HepG2 (cell line): ENCODE measurements at regions not wholly inside any gene's neighbourhood (a gene's known extent, or its start where the extent isn't known, plus 50 kb on each side); places are given as distances from the start of the nearest gene placed in this dataset.

Experiments
- ATAC-seq: fragments of 200-7000 bp; cut with Tn5 transposase; 3 replicates; pipeline ENCODE4 v1.9.1; 2020; ENCODE audit warnings: mild to moderate bottlenecking, moderate library complexity
- BruUV-seq: library from RNA; stranded (reverse); fragments of 400-500 nt; replicated peaks from 2 replicates; lab custom pipeline; 2021; lab: Mats Ljungman, UMichigan
- CTCF ChIA-PET: fragments of 300-600 bp; formaldehyde crosslinking; extraction: SDS; loops from one replicate; lab custom pipeline; 2021; ENCODE audit warnings: low total read pairs, inconsistent platforms, low intra/inter-chr PET ratio; lab: Yijun Ruan, JAX
- POLR2A ChIA-PET: fragments of 350-600 bp; sonication (Branson Sonifier 250); formaldehyde crosslinking; loops from one replicate; lab custom pipeline; 2020; ENCODE audit warnings: antibody characterized with exemption, inconsistent platforms; lab: Yijun Ruan, JAX
- DNase-seq: peaks from one replicate; pipeline ENCODE4 v3.0.0-alpha.2; 2015; ENCODE audit warnings: low spot score
- FAIRE-seq: peaks from 3 replicates; lab custom pipeline; 2011; peaks lifted over from hg19 to GRCh38; lab: Jason Lieb, UNC
- H2AFZ ChIP-seq: one replicate; pipeline ENCODE4 v1.6.1; 2011; ENCODE audit warnings: low read length, inconsistent platforms
- H3K27ac ChIP-seq: fragments of 300-600 bp; 3 replicates; pipeline ENCODE4 v1.8.0; 2011; ENCODE audit warnings: mixed run types, mild to moderate bottlenecking, mixed read lengths, low read length, inconsistent platforms; ENCODE audit not compliant: insufficient read depth; ENCODE audit errors: extremely low read length
- H3K27me3 ChIP-seq, 2 experiments: fragments of 200-600 bp in 1 of 2; 2 replicates in 1 of 2; 3 replicates in 1 of 2; pipeline versions ENCODE4 v1.6.0 to v1.8.0; 2011; ENCODE audit warnings: low read length in 2 of 2, mild to moderate bottlenecking in 2 of 2, moderate library complexity in 2 of 2, inconsistent platforms in 1 of 2; ENCODE audit not compliant: insufficient read depth in 2 of 2, control insufficient read depth in 1 of 2
- H3K36me3 ChIP-seq, 2 experiments: fragments of 200-600 bp in 1 of 2; replicated peaks in 1 of 2; 2 replicates in 1 of 2; 3 replicates in 1 of 2; pipeline versions ENCODE4 v1.5.1 to v1.8.0; 2011; ENCODE audit warnings: low read length in 2 of 2, inconsistent platforms in 1 of 2; ENCODE audit not compliant: insufficient read depth in 2 of 2, control insufficient read depth in 1 of 2
- H3K4me1 ChIP-seq: 2 replicates; pipeline ENCODE4 v1.5.1; 2012; ENCODE audit warnings: low read length, inconsistent platforms; ENCODE audit not compliant: insufficient read depth
- H3K4me2 ChIP-seq: 2 replicates; pipeline ENCODE4 v1.6.0; 2011; ENCODE audit warnings: low read depth, low read length, inconsistent platforms
- H3K4me3 ChIP-seq, 3 experiments: fragments of 200-600 bp in 1 of 3; sonication (generic), shearing (Covaris generic) in 1 of 3; replicated peaks in 1 of 3; 2 replicates each; pipeline ENCODE4 v1.5.1; 2011 to 2016; ENCODE audit warnings: low read length in 3 of 3, inconsistent platforms in 2 of 3, low read depth in 2 of 3, mild to moderate bottlenecking in 2 of 3, control low read depth in 1 of 3, mixed read lengths in 1 of 3; ENCODE audit not compliant: insufficient read depth in 1 of 3
- H3K79me2 ChIP-seq: one replicate; pipeline ENCODE4 v1.6.1; 2011; ENCODE audit warnings: low read length, inconsistent platforms; ENCODE audit not compliant: insufficient read depth
- H3K9ac ChIP-seq: 2 replicates; pipeline ENCODE4 v1.6.0; 2011; ENCODE audit warnings: mild to moderate bottlenecking, low read depth, low read length, inconsistent platforms; ENCODE audit not compliant: insufficient read depth
- H3K9me3 ChIP-seq: 2 replicates; pipeline ENCODE4 v1.5.1; 2012; ENCODE audit warnings: mild to moderate bottlenecking, low read length
- H4K20me1 ChIP-seq: 2 replicates; pipeline ENCODE4 v1.6.0; 2011; ENCODE audit warnings: inconsistent platforms, mild to moderate bottlenecking, low read length, moderate library complexity; ENCODE audit not compliant: insufficient read depth
- ASH2L ChIP-seq: fragments of 300-600, 200-600 bp; sonication (generic); IDR thresholded peaks from 2 replicates; pipeline ENCODE4 v1.7.0; 2017; ENCODE audit warnings: low read depth, mild to moderate bottlenecking, moderate library complexity, mixed read lengths, low read length; ENCODE audit not compliant: insufficient read length
- GLI4 ChIP-seq: sonication (generic); formaldehyde crosslinking; IDR thresholded peaks from 2 replicates; pipeline ENCODE4 v1.5.1; 2020; ENCODE audit warnings: missing genetic modification reagents, mild to moderate bottlenecking, moderate library complexity, borderline replicate concordance
- HDAC6 ChIP-seq: fragments of 200-600 bp; sonication (generic); IDR thresholded peaks from 2 replicates; pipeline ENCODE4 v1.7.0; 2017; ENCODE audit warnings: mild to moderate bottlenecking, antibody characterized with exemption, low read length, low read depth
- MAFF ChIP-seq: IDR thresholded peaks from 2 replicates; pipeline ENCODE4 v1.6.1; 2011; ENCODE audit warnings: low read depth, low read length, improper control_type of control experiment
- NFYB ChIP-seq: sonication (generic); formaldehyde crosslinking; IDR thresholded peaks from 2 replicates; pipeline ENCODE4 v1.4.0; 2020; ENCODE audit warnings: missing genetic modification reagents
- RXRA ChIP-seq: sonication (generic); formaldehyde crosslinking; IDR thresholded peaks from 2 replicates; pipeline ENCODE4 v1.5.1; 2020; ENCODE audit warnings: missing genetic modification reagents
- SMC3 ChIP-seq: IDR thresholded peaks from 2 replicates; pipeline ENCODE4 v1.6.1; 2011; ENCODE audit warnings: low read length, improper control_type of control experiment
- SPEN ChIP-seq: sonication (generic); formaldehyde crosslinking; IDR thresholded peaks from 2 replicates; pipeline ENCODE4 v1.5.1; 2020; ENCODE audit warnings: low read depth, mild to moderate bottlenecking, missing genetic modification reagents
- ZNF124 ChIP-seq: sonication (generic); formaldehyde crosslinking; IDR thresholded peaks from 2 replicates; pipeline ENCODE4 v1.4.0; 2020; ENCODE audit warnings: missing genetic modification reagents
- ZNF136 ChIP-seq: sonication (generic); formaldehyde crosslinking; IDR thresholded peaks from 2 replicates; pipeline ENCODE4 v1.8.1; 2022; ENCODE audit warnings: low read depth, mild to moderate bottlenecking, moderate library complexity, missing genetic modification reagents
- ZNF564 ChIP-seq: sonication (generic); formaldehyde crosslinking; IDR thresholded peaks from 2 replicates; pipeline ENCODE4 v1.8.1; 2023; ENCODE audit warnings: mild to moderate bottlenecking, missing genetic modification reagents
- ZNF792 ChIP-seq: IDR thresholded peaks from 2 replicates; pipeline ENCODE4 v1.6.1; 2016
- WGBS: methylation state at CpG from one replicate; pipeline ENCODE4 v1.1.6; 2017; ENCODE audit warnings: low lambda C conversion rate; 5-methylcytosine and 5-hydroxymethylcytosine counted together
- in situ Hi-C: cut with HindIII; loops from 2 replicates; pipeline ENCODE4 v1.10.0; 2017; ENCODE audit warnings: low pct_unique_long_range_greater_than_20kb; ENCODE audit not compliant: extremely low pct_ligation_motif_present
- intact Hi-C: fragments of 100-400 bp; cut with micrococcal nuclease; formaldehyde crosslinking; loops from one replicate; pipeline ENCODE4 v1.10.0; 2022; ENCODE audit not compliant: unreplicated experiment
- TF ChIP-seq, protein P1 (sequence below): sonication (generic); formaldehyde crosslinking; IDR thresholded peaks from 2 replicates; pipeline ENCODE4 v1.4.0; 2020; ENCODE audit warnings: missing genetic modification reagents
- TF ChIP-seq, protein P2 (sequence below), 2 experiments: IDR thresholded peaks; 2 replicates each; pipeline ENCODE4 v1.6.1; 2011 to 2012; ENCODE audit warnings: low read length in 2 of 2, borderline replicate concordance in 1 of 2, low read depth in 1 of 2, mild to moderate bottlenecking in 1 of 2, moderate library complexity in 1 of 2

DNA sequence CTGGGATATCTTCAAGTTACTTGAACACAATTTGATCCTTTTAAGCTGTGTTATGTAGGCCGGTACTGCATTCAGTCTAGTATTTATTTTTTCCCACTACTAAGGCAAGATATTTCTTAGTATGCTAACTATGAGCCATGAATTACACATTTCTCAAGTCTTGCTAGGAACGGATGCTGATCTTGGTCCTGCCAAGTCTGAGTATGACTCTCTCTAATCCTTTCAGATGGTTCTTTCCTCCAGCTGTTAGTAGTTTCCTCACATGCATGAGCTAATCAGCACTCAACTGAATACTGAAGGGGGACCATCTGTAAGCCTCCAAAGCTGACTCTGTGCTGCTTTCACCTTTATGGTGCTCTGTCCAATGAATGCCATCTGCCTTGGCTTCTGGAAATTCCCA, 460.3 kb downstream of the KCTD12 start:
- ChIA-PET CTCF (no interaction called here), POLR2A (no interaction called here)
- in situ Hi-C loops (no loop called here), intact Hi-C loops (no loop called here)
- H3K79me2 ChIP-seq, result no peaks in the 10 kb centered on the region
- no peak for DNase-seq
- H3K4me1 ChIP-seq, result no peaks in the 10 kb centered on the region
- no peak overlapping the region for H3K4me2 ChIP-seq
- 5% methylated on average over 2 of the region's 2 CpGs for WGBS
- no peak overlapping the region for H3K9ac ChIP-seq
- no peaks in the 10 kb centered on the region for H3K9me3 ChIP-seq
- no peaks in the 10 kb centered on the region for H3K36me3 ChIP-seq
- no peak overlapping the region for H3K4me3 ChIP-seq
- TF ChIP-seq MAFF, result no peak
- TF ChIP-seq NFYB (CRISPR knock-in tag), result no peak
- TF ChIP-seq RXRA (CRISPR knock-in tag), result no peak
- no peak for TF ChIP-seq SPEN
- no peak for TF ChIP-seq ZNF124 (CRISPR knock-in tag)
- no peak for TF ChIP-seq SMC3
- no peak overlapping the region for H2AFZ ChIP-seq
- H3K27me3 ChIP-seq, result no peaks in the 10 kb centered on the region; a peak in 1 of 5 replicates
- no peaks in the 10 kb centered on the region for H4K20me1 ChIP-seq
- H3K27ac ChIP-seq, result no peak overlapping the region
- BruUV-seq, result no TSS peak
- no peak for ATAC-seq
- no peak for FAIRE-seq

DNA sequence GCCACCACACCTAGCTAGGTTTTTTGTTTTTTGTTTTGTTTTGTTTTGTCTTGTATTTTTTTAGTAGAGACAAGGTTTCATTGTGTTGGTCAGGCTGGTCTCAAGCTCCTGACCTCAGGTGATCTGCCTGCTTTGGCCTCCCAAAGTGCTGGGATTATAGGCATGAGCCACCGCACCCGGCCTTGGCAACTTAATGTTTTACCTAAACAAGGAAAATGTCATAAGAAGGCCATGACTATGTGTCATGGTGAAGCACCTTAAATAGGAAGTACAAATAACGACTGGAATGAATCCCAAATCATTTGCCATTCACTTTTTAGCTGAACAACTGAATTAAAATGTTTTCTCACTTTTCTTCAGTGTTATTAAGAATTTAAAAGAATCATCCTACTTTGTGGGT, 465.2 kb downstream of the KCTD12 start:
- intact Hi-C loops, result no loop called here
- Histone ChIP-seq H3K9ac (no peak overlapping the region), H4K20me1 (no peaks in the 10 kb centered on the region), H3K4me3 (no peak overlapping the region), H2AFZ (no peak overlapping the region), H3K27ac (no peak overlapping the region), H3K4me2 (no peak overlapping the region), H3K79me2 (no peaks in the 10 kb centered on the region), H3K27me3 (no peaks in the 10 kb centered on the region), H3K4me1 (no peaks in the 10 kb centered on the region), H3K9me3 (no peaks in the 10 kb centered on the region), H3K36me3 (no peaks in the 10 kb centered on the region)
- FAIRE-seq (no peak), DNase-seq (no peak), ATAC-seq (no peak)
- WGBS, result 30% methylated on average over 3 of the region's 3 CpGs
- POLR2A ChIA-PET, result no interaction called here
- CTCF ChIA-PET, result no interaction called here
- in situ Hi-C loops, result no loop called here
- no TSS peak for BruUV-seq
- TF ChIP-seq HDAC6, result no peak
- TF ChIP-seq ZNF136 (CRISPR knock-in tag), result no peak
- no peak for TF ChIP-seq ZNF564 (CRISPR knock-in tag)
- TF ChIP-seq GLI4, result no peak
- TF ChIP-seq, protein P1, sequence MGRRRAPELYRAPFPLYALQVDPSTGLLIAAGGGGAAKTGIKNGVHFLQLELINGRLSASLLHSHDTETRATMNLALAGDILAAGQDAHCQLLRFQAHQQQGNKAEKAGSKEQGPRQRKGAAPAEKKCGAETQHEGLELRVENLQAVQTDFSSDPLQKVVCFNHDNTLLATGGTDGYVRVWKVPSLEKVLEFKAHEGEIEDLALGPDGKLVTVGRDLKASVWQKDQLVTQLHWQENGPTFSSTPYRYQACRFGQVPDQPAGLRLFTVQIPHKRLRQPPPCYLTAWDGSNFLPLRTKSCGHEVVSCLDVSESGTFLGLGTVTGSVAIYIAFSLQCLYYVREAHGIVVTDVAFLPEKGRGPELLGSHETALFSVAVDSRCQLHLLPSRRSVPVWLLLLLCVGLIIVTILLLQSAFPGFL, result no peak
- no peak for TF ChIP-seq ZNF792 (CRISPR knock-in tag)
- TF ChIP-seq, protein P2, sequence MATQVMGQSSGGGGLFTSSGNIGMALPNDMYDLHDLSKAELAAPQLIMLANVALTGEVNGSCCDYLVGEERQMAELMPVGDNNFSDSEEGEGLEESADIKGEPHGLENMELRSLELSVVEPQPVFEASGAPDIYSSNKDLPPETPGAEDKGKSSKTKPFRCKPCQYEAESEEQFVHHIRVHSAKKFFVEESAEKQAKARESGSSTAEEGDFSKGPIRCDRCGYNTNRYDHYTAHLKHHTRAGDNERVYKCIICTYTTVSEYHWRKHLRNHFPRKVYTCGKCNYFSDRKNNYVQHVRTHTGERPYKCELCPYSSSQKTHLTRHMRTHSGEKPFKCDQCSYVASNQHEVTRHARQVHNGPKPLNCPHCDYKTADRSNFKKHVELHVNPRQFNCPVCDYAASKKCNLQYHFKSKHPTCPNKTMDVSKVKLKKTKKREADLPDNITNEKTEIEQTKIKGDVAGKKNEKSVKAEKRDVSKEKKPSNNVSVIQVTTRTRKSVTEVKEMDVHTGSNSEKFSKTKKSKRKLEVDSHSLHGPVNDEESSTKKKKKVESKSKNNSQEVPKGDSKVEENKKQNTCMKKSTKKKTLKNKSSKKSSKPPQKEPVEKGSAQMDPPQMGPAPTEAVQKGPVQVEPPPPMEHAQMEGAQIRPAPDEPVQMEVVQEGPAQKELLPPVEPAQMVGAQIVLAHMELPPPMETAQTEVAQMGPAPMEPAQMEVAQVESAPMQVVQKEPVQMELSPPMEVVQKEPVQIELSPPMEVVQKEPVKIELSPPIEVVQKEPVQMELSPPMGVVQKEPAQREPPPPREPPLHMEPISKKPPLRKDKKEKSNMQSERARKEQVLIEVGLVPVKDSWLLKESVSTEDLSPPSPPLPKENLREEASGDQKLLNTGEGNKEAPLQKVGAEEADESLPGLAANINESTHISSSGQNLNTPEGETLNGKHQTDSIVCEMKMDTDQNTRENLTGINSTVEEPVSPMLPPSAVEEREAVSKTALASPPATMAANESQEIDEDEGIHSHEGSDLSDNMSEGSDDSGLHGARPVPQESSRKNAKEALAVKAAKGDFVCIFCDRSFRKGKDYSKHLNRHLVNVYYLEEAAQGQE (IDR thresholded peaks at IDR 0.05; ENCODE audit: borderline replicate concordance in 1 of 2, low read depth in 1 of 2, low read length in 2 of 2), result no peak
- no peak for TF ChIP-seq ASH2L
